DOHH2 (cell line): ENCODE measurements at regions not wholly inside any gene's neighbourhood (a gene's known extent, or its start where the extent isn't known, plus 50 kb on each side); places are given as distances from the start of the nearest gene placed in this dataset.

Source experiments
- EZH2phosphoT487 ChIP-seq: fragments of 200-600 bp; sonication (generic); IDR thresholded peaks from 2 replicates; pipeline ENCODE4 v1.6.1; 2017; ENCODE audit warnings: borderline replicate concordance, mild to moderate bottlenecking, antibody characterized with exemption, low read length, moderate library complexity, mixed read lengths
- TF ChIP-seq, protein P1 (sequence below): fragments of 200-600 bp; sonication (generic); IDR thresholded peaks from one replicate; pipeline ENCODE4 v1.5.1; 2014; ENCODE audit warnings: antibody characterized with exemption, mild to moderate bottlenecking, low read depth, low read length; ENCODE audit not compliant: poor library complexity, severe bottlenecking

GRCh38 chr22:34427841-34428240 lies 507.6 kb upstream of the LARGE1 start:
- TF ChIP-seq, protein P1, sequence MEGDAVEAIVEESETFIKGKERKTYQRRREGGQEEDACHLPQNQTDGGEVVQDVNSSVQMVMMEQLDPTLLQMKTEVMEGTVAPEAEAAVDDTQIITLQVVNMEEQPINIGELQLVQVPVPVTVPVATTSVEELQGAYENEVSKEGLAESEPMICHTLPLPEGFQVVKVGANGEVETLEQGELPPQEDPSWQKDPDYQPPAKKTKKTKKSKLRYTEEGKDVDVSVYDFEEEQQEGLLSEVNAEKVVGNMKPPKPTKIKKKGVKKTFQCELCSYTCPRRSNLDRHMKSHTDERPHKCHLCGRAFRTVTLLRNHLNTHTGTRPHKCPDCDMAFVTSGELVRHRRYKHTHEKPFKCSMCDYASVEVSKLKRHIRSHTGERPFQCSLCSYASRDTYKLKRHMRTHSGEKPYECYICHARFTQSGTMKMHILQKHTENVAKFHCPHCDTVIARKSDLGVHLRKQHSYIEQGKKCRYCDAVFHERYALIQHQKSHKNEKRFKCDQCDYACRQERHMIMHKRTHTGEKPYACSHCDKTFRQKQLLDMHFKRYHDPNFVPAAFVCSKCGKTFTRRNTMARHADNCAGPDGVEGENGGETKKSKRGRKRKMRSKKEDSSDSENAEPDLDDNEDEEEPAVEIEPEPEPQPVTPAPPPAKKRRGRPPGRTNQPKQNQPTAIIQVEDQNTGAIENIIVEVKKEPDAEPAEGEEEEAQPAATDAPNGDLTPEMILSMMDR = no peak
- no peak for TF ChIP-seq EZH2phosphoT487
